Osteocyte (in vitro differentiated cells): ENCODE measurements at regions not wholly inside any gene's neighbourhood (a gene's known extent, or its start where the extent isn't known, plus 50 kb on each side); places are given as distances from the start of the nearest gene placed in this dataset.

Experiments
- DNase-seq: peaks from one replicate; pipeline ENCODE4 v3.0.0; 2021; ENCODE audit warnings: mixed read lengths; ENCODE audit not compliant: unreplicated experiment; ENCODE audit errors: extremely low spot score
- H3K27ac Mint-ChIP-seq: one replicate; pipeline ENCODE4 v1.8.0; 2021; ENCODE audit warnings: mild to moderate bottlenecking, mixed read lengths; ENCODE audit not compliant: unreplicated experiment
- H3K27me3 Mint-ChIP-seq: one replicate; pipeline ENCODE4 v1.8.0; 2021; ENCODE audit warnings: mixed read lengths; ENCODE audit not compliant: unreplicated experiment
- H3K36me3 Mint-ChIP-seq: one replicate; pipeline ENCODE4 v1.8.0; 2021; ENCODE audit warnings: mixed read lengths; ENCODE audit not compliant: unreplicated experiment
- H3K4me1 Mint-ChIP-seq: one replicate; pipeline ENCODE4 v1.8.0; 2021; ENCODE audit warnings: mixed read lengths; ENCODE audit not compliant: unreplicated experiment
- H3K4me3 Mint-ChIP-seq: one replicate; pipeline ENCODE4 v1.8.0; 2021; ENCODE audit warnings: mild to moderate bottlenecking, moderate library complexity, mixed read lengths; ENCODE audit not compliant: unreplicated experiment
- H3K9me3 Mint-ChIP-seq: one replicate; pipeline ENCODE4 v1.8.0; 2021; ENCODE audit warnings: mixed read lengths; ENCODE audit not compliant: unreplicated experiment
- TF ChIP-seq, protein P1 (sequence below): fragments of 200-600 bp; sonication (generic); IDR thresholded peaks from 2 replicates; pipeline ENCODE4 v1.5.0; 2021; ENCODE audit warnings: antibody characterized with exemption, mild to moderate bottlenecking, moderate library complexity

DNA sequence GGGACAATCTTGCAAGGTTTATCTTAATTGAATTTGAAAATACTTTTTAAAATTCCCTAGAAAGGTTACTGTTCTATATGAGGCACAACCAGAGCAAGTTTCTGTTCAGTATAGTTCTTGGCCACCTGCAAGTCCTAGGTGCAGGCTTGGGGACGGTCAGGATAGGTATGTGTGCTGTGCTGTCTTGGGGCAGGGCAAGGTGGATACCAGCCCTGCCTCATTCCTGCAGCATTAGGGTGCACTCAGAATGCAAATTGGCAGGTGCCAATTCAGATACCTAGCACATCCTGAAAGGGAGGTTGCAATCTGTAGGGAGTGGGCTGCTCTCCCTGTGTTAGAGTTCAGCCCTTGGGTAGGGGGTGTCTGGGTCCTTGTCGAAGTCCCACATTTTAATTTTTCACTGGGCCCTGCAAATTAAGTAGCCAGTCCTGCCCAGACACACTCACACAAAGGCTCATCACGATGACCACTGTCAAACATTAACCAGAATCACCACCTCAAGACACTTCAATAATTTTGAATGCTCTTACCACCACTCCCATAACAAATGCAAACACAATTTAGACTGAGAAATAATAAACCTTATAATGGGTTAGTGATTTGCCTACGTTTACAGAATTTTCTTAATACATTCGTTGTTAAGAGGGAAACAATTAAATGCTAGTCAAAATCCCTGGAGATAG lies 838.0 kb upstream of the NR2F2 start:
- H3K9me3 Mint-ChIP-seq: peaks cover 4% of the 10 kb centered on the region
- H3K4me3 Mint-ChIP-seq: no peak overlapping the region
- DNase-seq: no peak
- TF ChIP-seq, protein P1, sequence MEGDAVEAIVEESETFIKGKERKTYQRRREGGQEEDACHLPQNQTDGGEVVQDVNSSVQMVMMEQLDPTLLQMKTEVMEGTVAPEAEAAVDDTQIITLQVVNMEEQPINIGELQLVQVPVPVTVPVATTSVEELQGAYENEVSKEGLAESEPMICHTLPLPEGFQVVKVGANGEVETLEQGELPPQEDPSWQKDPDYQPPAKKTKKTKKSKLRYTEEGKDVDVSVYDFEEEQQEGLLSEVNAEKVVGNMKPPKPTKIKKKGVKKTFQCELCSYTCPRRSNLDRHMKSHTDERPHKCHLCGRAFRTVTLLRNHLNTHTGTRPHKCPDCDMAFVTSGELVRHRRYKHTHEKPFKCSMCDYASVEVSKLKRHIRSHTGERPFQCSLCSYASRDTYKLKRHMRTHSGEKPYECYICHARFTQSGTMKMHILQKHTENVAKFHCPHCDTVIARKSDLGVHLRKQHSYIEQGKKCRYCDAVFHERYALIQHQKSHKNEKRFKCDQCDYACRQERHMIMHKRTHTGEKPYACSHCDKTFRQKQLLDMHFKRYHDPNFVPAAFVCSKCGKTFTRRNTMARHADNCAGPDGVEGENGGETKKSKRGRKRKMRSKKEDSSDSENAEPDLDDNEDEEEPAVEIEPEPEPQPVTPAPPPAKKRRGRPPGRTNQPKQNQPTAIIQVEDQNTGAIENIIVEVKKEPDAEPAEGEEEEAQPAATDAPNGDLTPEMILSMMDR: no peak
- no peaks in the 10 kb centered on the region for H3K4me1 Mint-ChIP-seq
- H3K36me3 Mint-ChIP-seq: no peaks in the 10 kb centered on the region
- no peaks in the 10 kb centered on the region for H3K27me3 Mint-ChIP-seq
- no peak overlapping the region for H3K27ac Mint-ChIP-seq

GRCh38 chr15:95494971-95495541 lies 835.4 kb upstream of the NR2F2 start:
- H3K4me3 Mint-ChIP-seq: no peak overlapping the region

GRCh38 chr15:95497634-95498033 lies 832.9 kb upstream of the NR2F2 start:
- DNase-seq: no peak
- Mint-ChIP-seq H3K4me3 (no peak overlapping the region), H3K4me1 (peaks cover 18% of the 10 kb centered on the region), H3K9me3 (peaks cover 4% of the 10 kb centered on the region), H3K36me3 (no peaks in the 10 kb centered on the region), H3K27ac (no peak overlapping the region), H3K27me3 (no peaks in the 10 kb centered on the region)
- TF ChIP-seq, protein P1: no peak

More at GRCh38 chr15:95494971-95495541, 835.4 kb upstream of the NR2F2 start:
- Mint-ChIP-seq H3K27ac (no peak overlapping the region), H3K36me3 (no peaks in the 10 kb centered on the region), H3K4me1 (peaks cover 18% of the 10 kb centered on the region), H3K9me3 (peaks cover 4% of the 10 kb centered on the region), H3K27me3 (no peaks in the 10 kb centered on the region)
- TF ChIP-seq, protein P1: no peak
- DNase-seq: no peak

GRCh38 chr15:95498961-95499360 lies 831.5 kb upstream of the NR2F2 start:
- Mint-ChIP-seq H3K4me1 (peaks cover 18% of the 10 kb centered on the region), H3K27me3 (no peaks in the 10 kb centered on the region), H3K27ac (peak overlapping the region; percentile 24), H3K36me3 (no peaks in the 10 kb centered on the region), H3K4me3 (no peak overlapping the region), H3K9me3 (peaks cover 4% of the 10 kb centered on the region)
- TF ChIP-seq, protein P1: no peak
- DNase-seq: no peak

GRCh38 chr15:95499397-95499796 lies 831.1 kb upstream of the NR2F2 start:
- DNase-seq: no peak
- peaks cover 18% of the 10 kb centered on the region for H3K4me1 Mint-ChIP-seq
- TF ChIP-seq, protein P1: no peak
- no peaks in the 10 kb centered on the region for H3K36me3 Mint-ChIP-seq
- no peaks in the 10 kb centered on the region for H3K27me3 Mint-ChIP-seq
- no peak overlapping the region for H3K4me3 Mint-ChIP-seq
- H3K9me3 Mint-ChIP-seq: peaks cover 4% of the 10 kb centered on the region
- peak overlapping the region; percentile 76 for H3K27ac Mint-ChIP-seq
